PC-9 (cell line): ENCODE measurements at regions not wholly inside any gene's neighbourhood (a gene's known extent, or its start where the extent isn't known, plus 50 kb on each side); places are given as distances from the start of the nearest gene placed in this dataset.

Experiments
- EZH2 ChIP-seq: fragments of 200-600 bp; sonication (generic); IDR thresholded peaks from 2 replicates; pipeline ENCODE4 v1.8.0; 2017; ENCODE audit warnings: antibody characterized with exemption, low read depth
- TF ChIP-seq, protein P1 (sequence below): fragments of 200-600 bp; sonication (generic); conservative IDR thresholded peaks from 2 replicates; pipeline ENCODE4 v1.6.1; 2017; ENCODE audit warnings: mixed run types, antibody characterized with exemption, mild to moderate bottlenecking, moderate library complexity

GRCh38 chr15:29386523-29386922, 116.9 kb upstream of the NSMCE3 start:
- no peak for TF ChIP-seq EZH2
- TF ChIP-seq, protein P1, sequence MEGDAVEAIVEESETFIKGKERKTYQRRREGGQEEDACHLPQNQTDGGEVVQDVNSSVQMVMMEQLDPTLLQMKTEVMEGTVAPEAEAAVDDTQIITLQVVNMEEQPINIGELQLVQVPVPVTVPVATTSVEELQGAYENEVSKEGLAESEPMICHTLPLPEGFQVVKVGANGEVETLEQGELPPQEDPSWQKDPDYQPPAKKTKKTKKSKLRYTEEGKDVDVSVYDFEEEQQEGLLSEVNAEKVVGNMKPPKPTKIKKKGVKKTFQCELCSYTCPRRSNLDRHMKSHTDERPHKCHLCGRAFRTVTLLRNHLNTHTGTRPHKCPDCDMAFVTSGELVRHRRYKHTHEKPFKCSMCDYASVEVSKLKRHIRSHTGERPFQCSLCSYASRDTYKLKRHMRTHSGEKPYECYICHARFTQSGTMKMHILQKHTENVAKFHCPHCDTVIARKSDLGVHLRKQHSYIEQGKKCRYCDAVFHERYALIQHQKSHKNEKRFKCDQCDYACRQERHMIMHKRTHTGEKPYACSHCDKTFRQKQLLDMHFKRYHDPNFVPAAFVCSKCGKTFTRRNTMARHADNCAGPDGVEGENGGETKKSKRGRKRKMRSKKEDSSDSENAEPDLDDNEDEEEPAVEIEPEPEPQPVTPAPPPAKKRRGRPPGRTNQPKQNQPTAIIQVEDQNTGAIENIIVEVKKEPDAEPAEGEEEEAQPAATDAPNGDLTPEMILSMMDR, result no peak
